ENCODE measurements at regions not wholly inside any gene's neighbourhood (a gene's known extent, or its start where the extent isn't known, plus 50 kb on each side); places are given as distances from the start of the nearest gene placed in this dataset.

- Histone ChIP-seq H3K4me1 (ENCODE audit: control insufficient read depth, extremely low read depth, insufficient read depth, low read length) (no peaks in the 10 kb centered on the region), H2AFZ (ENCODE audit: low read length) (no peak overlapping the region), H3K4me2 (ENCODE audit: extremely low read depth, insufficient read depth, low read length) (no peak overlapping the region), H3K27ac (ENCODE audit: insufficient read depth, low read length) (no peak overlapping the region), H3K79me2 (ENCODE audit: control insufficient read depth, insufficient read depth, low read length) (no peaks in the 10 kb centered on the region), H3K27me3 (ENCODE audit: control insufficient read depth, insufficient read depth, low read length) (no peaks in the 10 kb centered on the region), H3K9me3 (ENCODE audit: control insufficient read depth, insufficient read depth, low read depth, low read length) (no peaks in the 10 kb centered on the region), H3K36me3 (ENCODE audit: control insufficient read depth, insufficient read depth, low read length) (no peaks in the 10 kb centered on the region), H3K9ac (ENCODE audit: insufficient read depth, low read length) (no peak overlapping the region), H3K4me3 (replicated peaks in 1 of 4; ENCODE audit: control extremely low read depth in 1 of 4, insufficient read depth in 1 of 4, low read depth in 3 of 4, low read length in 4 of 4) (no peak overlapping the region), H4K20me1 (ENCODE audit: control insufficient read depth, extremely low read depth, insufficient read depth, low read length) (no peaks in the 10 kb centered on the region)
- TF ChIP-seq CTCF (conservative IDR thresholded peaks at IDR 0.05 in 1 of 2, IDR thresholded peaks at IDR 0.05 in 1 of 2; ENCODE audit: low read depth in 1 of 2, low read length in 2 of 2) (no peak), EZH2 (IDR thresholded peaks at IDR 0.05; ENCODE audit: low read length, missing control alignments) (no peak)
- no peak for DNase-seq (ENCODE audit: low read depth in 2 of 2)
These were observed 392.6 kb downstream of the HNRNPD start for GRCh38 chr4:81981218-81981617.

GRCh38 chr4:81974523-81974922 lies 399.3 kb downstream of the HNRNPD start:
- no peak overlapping the region for H2AFZ ChIP-seq (ENCODE audit: low read length)
- no peaks in the 10 kb centered on the region for H3K36me3 ChIP-seq (ENCODE audit: control insufficient read depth, insufficient read depth, low read length)
- no peaks in the 10 kb centered on the region for H3K4me1 ChIP-seq (ENCODE audit: control insufficient read depth, extremely low read depth, insufficient read depth, low read length)
- no peak overlapping the region for H3K9ac ChIP-seq (ENCODE audit: insufficient read depth, low read length)
- H3K4me3 ChIP-seq (replicated peaks in 1 of 4; ENCODE audit: control extremely low read depth in 1 of 4, insufficient read depth in 1 of 4, low read depth in 3 of 4, low read length in 4 of 4), result no peak overlapping the region
- no peak for DNase-seq (ENCODE audit: low read depth in 2 of 2)
- H3K79me2 ChIP-seq (ENCODE audit: control insufficient read depth, insufficient read depth, low read length), result no peaks in the 10 kb centered on the region
- H3K4me2 ChIP-seq (ENCODE audit: extremely low read depth, insufficient read depth, low read length), result no peak overlapping the region
- H4K20me1 ChIP-seq (ENCODE audit: control insufficient read depth, extremely low read depth, insufficient read depth, low read length), result no peaks in the 10 kb centered on the region
- H3K9me3 ChIP-seq (ENCODE audit: control insufficient read depth, insufficient read depth, low read depth, low read length), result no peaks in the 10 kb centered on the region
- no peak overlapping the region for H3K27ac ChIP-seq (ENCODE audit: insufficient read depth, low read length)
- no peaks in the 10 kb centered on the region for H3K27me3 ChIP-seq (ENCODE audit: control insufficient read depth, insufficient read depth, low read length)
- TF ChIP-seq CTCF (conservative IDR thresholded peaks at IDR 0.05 in 1 of 2, IDR thresholded peaks at IDR 0.05 in 1 of 2; ENCODE audit: low read depth in 1 of 2, low read length in 2 of 2) (no peak), EZH2 (IDR thresholded peaks at IDR 0.05; ENCODE audit: low read length, missing control alignments) (no peak)

- no peaks in the 10 kb centered on the region for H3K4me1 ChIP-seq (ENCODE audit: control insufficient read depth, extremely low read depth, insufficient read depth, low read length)
- DNase-seq (ENCODE audit: low read depth in 2 of 2), result no peak
- H2AFZ ChIP-seq (ENCODE audit: low read length), result no peak overlapping the region
- H3K27ac ChIP-seq (ENCODE audit: insufficient read depth, low read length), result no peak overlapping the region
- TF ChIP-seq CTCF (conservative IDR thresholded peaks at IDR 0.05 in 1 of 2, IDR thresholded peaks at IDR 0.05 in 1 of 2; ENCODE audit: low read depth in 1 of 2, low read length in 2 of 2), result no peak
- no peak for TF ChIP-seq EZH2 (IDR thresholded peaks at IDR 0.05; ENCODE audit: low read length, missing control alignments)
- no peaks in the 10 kb centered on the region for H4K20me1 ChIP-seq (ENCODE audit: control insufficient read depth, extremely low read depth, insufficient read depth, low read length)
- H3K36me3 ChIP-seq (ENCODE audit: control insufficient read depth, insufficient read depth, low read length), result no peaks in the 10 kb centered on the region
- H3K4me3 ChIP-seq (replicated peaks in 1 of 4; ENCODE audit: control extremely low read depth in 1 of 4, insufficient read depth in 1 of 4, low read depth in 3 of 4, low read length in 4 of 4), result no peak overlapping the region
- H3K9me3 ChIP-seq (ENCODE audit: control insufficient read depth, insufficient read depth, low read depth, low read length), result no peaks in the 10 kb centered on the region
- H3K79me2 ChIP-seq (ENCODE audit: control insufficient read depth, insufficient read depth, low read length), result no peaks in the 10 kb centered on the region
- no peak overlapping the region for H3K4me2 ChIP-seq (ENCODE audit: extremely low read depth, insufficient read depth, low read length)
- H3K9ac ChIP-seq (ENCODE audit: insufficient read depth, low read length), result no peak overlapping the region
- H3K27me3 ChIP-seq (ENCODE audit: control insufficient read depth, insufficient read depth, low read length), result no peaks in the 10 kb centered on the region
These were observed 402.0 kb downstream of the HNRNPD start for GRCh38 chr4:81971637-81972381.
